Neural crest cell (in vitro differentiated cells): ENCODE measurements at regions not wholly inside any gene's neighbourhood (a gene's known extent, or its start where the extent isn't known, plus 50 kb on each side); places are given as distances from the start of the nearest gene placed in this dataset.

Experiments
- DNase-seq: peaks from one replicate; pipeline ENCODE4 v3.0.0; 2021; ENCODE audit warnings: low read depth, mixed read lengths, low spot score
- H3K27ac Mint-ChIP-seq: one replicate; pipeline ENCODE4 v1.8.0; 2021; ENCODE audit warnings: mild to moderate bottlenecking, mixed read lengths; ENCODE audit not compliant: unreplicated experiment
- H3K27me3 Mint-ChIP-seq: 2 replicates; pipeline ENCODE4 v1.8.0; 2021; ENCODE audit warnings: low read depth, mild to moderate bottlenecking, mixed read lengths
- H3K36me3 Mint-ChIP-seq: 2 replicates; pipeline ENCODE4 v1.8.0; 2021; ENCODE audit warnings: low read depth, mild to moderate bottlenecking, mixed read lengths
- H3K4me1 Mint-ChIP-seq: 2 replicates; pipeline ENCODE4 v1.8.0; 2021; ENCODE audit warnings: mixed read lengths
- H3K4me3 Mint-ChIP-seq: one replicate; pipeline ENCODE4 v1.8.0; 2021; ENCODE audit warnings: mild to moderate bottlenecking, mixed read lengths
- H3K9me3 Mint-ChIP-seq: 2 replicates; pipeline ENCODE4 v1.8.0; 2021; ENCODE audit warnings: mixed read lengths
- CTCF ChIP-seq: fragments of 200-600 bp; sonication (generic); conservative IDR thresholded peaks from 2 replicates; pipeline ENCODE4 v1.5.0; 2021; ENCODE audit warnings: antibody characterized with exemption, mild to moderate bottlenecking

GRCh38 chr12:98126637-98127335 is 388.6 kb upstream of the TMPO start:
- peaks cover 4% of the 10 kb centered on the region for H3K9me3 Mint-ChIP-seq
- DNase-seq, result no peak
- H3K4me3 Mint-ChIP-seq, result no peak overlapping the region
- TF ChIP-seq CTCF, result no peak
- peak overlapping the region; percentile 54 for H3K27ac Mint-ChIP-seq
- no peaks in the 10 kb centered on the region for H3K36me3 Mint-ChIP-seq
- peaks cover 13% of the 10 kb centered on the region for H3K4me1 Mint-ChIP-seq
- H3K27me3 Mint-ChIP-seq, result no peaks in the 10 kb centered on the region

GRCh38 chr12:98127336-98127679 is 388.1 kb upstream of the TMPO start:
- DNase-seq, result no peak
- no peaks in the 10 kb centered on the region for H3K27me3 Mint-ChIP-seq
- H3K9me3 Mint-ChIP-seq, result peaks cover 6% of the 10 kb centered on the region
- H3K4me1 Mint-ChIP-seq, result peaks cover 13% of the 10 kb centered on the region
- no peak for TF ChIP-seq CTCF
- no peak overlapping the region for H3K4me3 Mint-ChIP-seq
- H3K27ac Mint-ChIP-seq, result no peak overlapping the region
- no peaks in the 10 kb centered on the region for H3K36me3 Mint-ChIP-seq

- TF ChIP-seq CTCF, result no peak
- no peak overlapping the region for H3K4me3 Mint-ChIP-seq
These were observed 387.5 kb upstream of the TMPO start for GRCh38 chr12:98127854-98128253.

GRCh38 chr12:98136544-98136943 is 378.8 kb upstream of the TMPO start:
- no peak overlapping the region for H3K27ac Mint-ChIP-seq
- H3K27me3 Mint-ChIP-seq, result no peaks in the 10 kb centered on the region
- peaks cover 7% of the 10 kb centered on the region for H3K9me3 Mint-ChIP-seq
- no peak overlapping the region for H3K4me3 Mint-ChIP-seq
- H3K4me1 Mint-ChIP-seq, result no peaks in the 10 kb centered on the region
- DNase-seq, result no peak
- no peaks in the 10 kb centered on the region for H3K36me3 Mint-ChIP-seq
- no peak for TF ChIP-seq CTCF

More at GRCh38 chr12:98127854-98128253, 387.5 kb upstream of the TMPO start:
- H3K27ac Mint-ChIP-seq, result no peak overlapping the region
- peaks cover 13% of the 10 kb centered on the region for H3K4me1 Mint-ChIP-seq
- H3K9me3 Mint-ChIP-seq, result peaks cover 8% of the 10 kb centered on the region
- H3K36me3 Mint-ChIP-seq, result no peaks in the 10 kb centered on the region
- no peak for DNase-seq
- no peaks in the 10 kb centered on the region for H3K27me3 Mint-ChIP-seq

- TF ChIP-seq CTCF, result no peak
- Mint-ChIP-seq H3K27me3 (no peaks in the 10 kb centered on the region), H3K4me3 (no peak overlapping the region), H3K4me1 (peaks cover 6% of the 10 kb centered on the region), H3K36me3 (no peaks in the 10 kb centered on the region), H3K27ac (no peak overlapping the region), H3K9me3 (peaks cover 4% of the 10 kb centered on the region)
- no peak for DNase-seq
These were observed 378.1 kb upstream of the TMPO start for GRCh38 chr12:98137278-98137677.
